HCT116 (cell line): ENCODE measurements at regions not wholly inside any gene's neighbourhood (a gene's known extent, or its start where the extent isn't known, plus 50 kb on each side); places are given as distances from the start of the nearest gene placed in this dataset.

ENCODE experiments used
- ATAC-seq: fragments of 200-7000 bp; cut with Tn5 transposase; 2 replicates; pipeline ENCODE4 v1.9.1; 2020; ENCODE audit warnings: mild to moderate bottlenecking, moderate library complexity
- BruUV-seq: library from RNA; stranded (reverse); fragments of 400-500 nt; replicated peaks from 2 replicates; lab custom pipeline; 2021; lab: Mats Ljungman, UMichigan
- CTCF ChIA-PET: fragments of 300-600 bp; sonication (Branson Sonifier 250); formaldehyde crosslinking; loops from one replicate; lab custom pipeline; 2021; ENCODE audit warnings: antibody characterized with exemption; lab: Charles Lee
- POLR2A ChIA-PET: fragments of 300-600, 350-600 bp; sonication (Branson Sonifier 250); formaldehyde crosslinking; loops from one replicate; lab custom pipeline; 2021; ENCODE audit warnings: antibody characterized with exemption; lab: Charles Lee
- RAD21 ChIA-PET, 2 experiments: fragments of 300-600 bp; sonication (Branson Sonifier 250); formaldehyde crosslinking; loops; one replicate each; lab custom pipeline; 2023; ENCODE audit warnings: low total read pairs in 2 of 2; ENCODE audit not compliant: uncharacterized antibody in 2 of 2, unreplicated experiment in 2 of 2, low non-redundant PET in 1 of 2; lab: Charles Lee
- DNase-seq: peaks from one replicate; pipeline ENCODE4 v3.0.0-alpha.2; 2010; ENCODE audit warnings: low read depth, low spot score
- H2AFZ ChIP-seq: fragments of 200-600 bp; shearing (Covaris generic), sonication (generic); 2 replicates; pipeline ENCODE4 v1.6.1; 2017; ENCODE audit warnings: low read depth, mixed run types, mixed read lengths, antibody characterized with exemption, low read length; ENCODE audit not compliant: poor library complexity, severe bottlenecking
- H3K27ac ChIP-seq: 2 replicates; pipeline ENCODE4 v1.5.1; 2012; ENCODE audit warnings: low read depth, low read length
- H3K27me3 ChIP-seq: fragments of 200-600 bp; sonication (generic); 2 replicates; pipeline ENCODE4 v1.6.1; 2016; ENCODE audit warnings: mixed run types, low read length, mixed read lengths; ENCODE audit not compliant: insufficient read depth
- H3K36me3 ChIP-seq, 2 experiments: fragments of 200-500 bp in 1 of 2; fragments of 200-600 bp in 1 of 2; sonication (Bioruptor generic) in 1 of 2; sonication (generic) in 1 of 2; 2 replicates each; pipeline versions ENCODE4 v1.5.1 to v1.6.1; 2014 to 2016; ENCODE audit warnings: low read length in 2 of 2, inconsistent platforms in 1 of 2, mixed read lengths in 1 of 2, mixed run types in 1 of 2; ENCODE audit not compliant: insufficient read depth in 2 of 2, control insufficient read depth in 1 of 2
- H3K4me1 ChIP-seq, 2 experiments: fragments of 200-600 bp in 1 of 2; sonication (generic) in 1 of 2; 2 replicates each; pipeline versions ENCODE4 v1.5.1 to v1.6.1; 2012 to 2017; ENCODE audit warnings: low read length in 2 of 2, inconsistent platforms in 1 of 2, mild to moderate bottlenecking in 1 of 2, mixed read lengths in 1 of 2, mixed run types in 1 of 2, moderate library complexity in 1 of 2; ENCODE audit not compliant: insufficient read depth in 2 of 2, control insufficient read depth in 1 of 2
- H3K4me2 ChIP-seq: fragments of 200-600 bp; sonication (generic); 2 replicates; pipeline ENCODE4 v1.6.1; 2017; ENCODE audit warnings: mixed run types, low read length, mixed read lengths
- H3K4me3 ChIP-seq, 2 experiments: fragments of 200-600 bp in 1 of 2; sonication (generic) in 1 of 2; replicated peaks in 1 of 2; 2 replicates each; pipeline ENCODE4 v1.5.1; 2011 to 2016; ENCODE audit warnings: low read length in 2 of 2, control low read depth in 1 of 2, low read depth in 1 of 2, mild to moderate bottlenecking in 1 of 2, mixed read lengths in 1 of 2, mixed run types in 1 of 2
- H3K79me2 ChIP-seq: fragments of 200-600 bp; sonication (generic); 2 replicates; pipeline ENCODE4 v1.6.1; 2017; ENCODE audit warnings: mild to moderate bottlenecking, mixed run types, low read length, moderate library complexity, mixed read lengths; ENCODE audit not compliant: insufficient read depth
- H3K9ac ChIP-seq: fragments of 200-600 bp; sonication (generic); 2 replicates; pipeline ENCODE4 v1.6.1; 2016; ENCODE audit warnings: low read length, mixed read lengths
- H3K9me2 ChIP-seq: fragments of 200-600 bp; sonication (generic), shearing (Covaris generic); 2 replicates; pipeline ENCODE4 v1.6.1; 2017; ENCODE audit warnings: mixed run types, mild to moderate bottlenecking, moderate library complexity; ENCODE audit not compliant: insufficient read depth
- H3K9me3 ChIP-seq, 2 experiments: fragments of 200-500 bp in 1 of 2; fragments of 200-600 bp in 1 of 2; sonication (Bioruptor generic) in 1 of 2; sonication (generic) in 1 of 2; 2 replicates each; pipeline ENCODE4 v1.6.1; 2014 to 2017; ENCODE audit warnings: low read length in 2 of 2, mixed read lengths in 2 of 2, inconsistent platforms in 1 of 2, low read depth in 1 of 2, mild to moderate bottlenecking in 1 of 2, mixed run types in 1 of 2, moderate library complexity in 1 of 2; ENCODE audit not compliant: control insufficient read depth in 1 of 2, insufficient read depth in 1 of 2
- H4K20me1 ChIP-seq: fragments of 200-600 bp; sonication (generic), shearing (Covaris generic); 2 replicates; pipeline ENCODE4 v1.6.1; 2017; ENCODE audit warnings: mixed run types, mild to moderate bottlenecking, moderate library complexity; ENCODE audit not compliant: insufficient read depth
- CBX3 ChIP-seq: IDR thresholded peaks from 2 replicates; pipeline ENCODE4 v1.6.1; 2012; ENCODE audit warnings: low read depth
- EGR1 ChIP-seq: IDR thresholded peaks from 2 replicates; pipeline ENCODE4 v1.6.1; 2012; ENCODE audit warnings: low read depth
- EZH2 ChIP-seq: fragments of 200-600 bp; sonication (generic); IDR thresholded peaks from 2 replicates; pipeline ENCODE4 v1.6.1; 2017; ENCODE audit warnings: antibody characterized with exemption, mixed run types
- SRF ChIP-seq: IDR thresholded peaks from 2 replicates; pipeline ENCODE4 v1.6.1; 2012; ENCODE audit warnings: low read depth
- YY1 ChIP-seq: IDR thresholded peaks from 2 replicates; pipeline ENCODE4 v1.6.1; 2011; ENCODE audit warnings: low read length, low read depth, moderate library complexity, mild to moderate bottlenecking; ENCODE audit not compliant: insufficient replicate concordance; ENCODE audit errors: extremely low read depth
- ZNF274 ChIP-seq: fragments of 200-500 bp; sonication (Bioruptor generic); IDR thresholded peaks from 2 replicates; pipeline ENCODE4 v1.6.1; 2014; ENCODE audit warnings: mild to moderate bottlenecking, low read depth, low read length, inconsistent platforms
- intact Hi-C: fragments of 100-400 bp; cut with micrococcal nuclease; formaldehyde crosslinking; loops from 2 replicates; pipeline ENCODE4 v1.10.0; 2022
- TF ChIP-seq, protein P1 (sequence below), 3 experiments: fragments of 200-600 bp in 1 of 3; sonication (generic) in 1 of 3; IDR thresholded peaks in 2 of 3; conservative IDR thresholded peaks in 1 of 3; 2 replicates each; pipeline ENCODE4 v1.5.1; 2012 to 2017; ENCODE audit warnings: low read depth in 2 of 3, low read length in 2 of 3, antibody characterized with exemption in 1 of 3, borderline replicate concordance in 1 of 3, control low read depth in 1 of 3, mild to moderate bottlenecking in 1 of 3, mixed read lengths in 1 of 3, mixed run types in 1 of 3, moderate library complexity in 1 of 3; ENCODE audit not compliant: insufficient read depth in 1 of 3

DNA sequence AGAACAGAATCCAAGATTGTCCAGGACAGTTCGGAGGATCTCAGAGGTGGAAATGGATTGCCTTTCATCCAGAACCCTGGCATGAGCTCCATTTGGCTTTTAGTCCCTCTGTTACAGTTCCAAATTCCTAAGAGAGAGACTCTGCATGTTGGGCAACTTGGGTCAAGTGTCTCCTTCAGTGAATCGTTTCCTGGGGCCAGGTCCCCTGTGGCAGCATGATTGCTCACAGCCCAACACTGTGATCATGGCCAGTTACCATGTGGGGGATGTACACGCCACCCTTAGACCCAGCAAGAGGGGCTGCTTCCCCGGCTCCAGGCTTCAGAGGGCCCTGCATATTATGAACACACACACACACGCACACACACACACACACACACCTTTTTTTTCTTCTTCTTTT, 118.6 kb upstream of the GLI2 start:
- Histone ChIP-seq H3K4me2 (no peak overlapping the region), H3K4me3 (no peak overlapping the region), H2AFZ (no peak overlapping the region), H3K36me3 (no peaks in the 10 kb centered on the region), H3K9ac (no peak overlapping the region), H3K27ac (no peak overlapping the region), H3K4me1 (peaks cover 0 to 12% of the 10 kb centered on the region in 2 experiments; a peak in 2 of 4 replicates), H3K9me3 (no peaks in the 10 kb centered on the region), H3K27me3 (no peaks in the 10 kb centered on the region), H4K20me1 (no peaks in the 10 kb centered on the region), H3K79me2 (no peaks in the 10 kb centered on the region), H3K9me2 (no peaks in the 10 kb centered on the region)
- CTCF ChIA-PET, result no interaction called here
- no TSS peak for BruUV-seq
- TF ChIP-seq YY1, result no peak
- TF ChIP-seq ZNF274, result no peak
- TF ChIP-seq CBX3, result no peak
- no peak for TF ChIP-seq EGR1
- TF ChIP-seq EZH2, result no peak
- no peak for TF ChIP-seq SRF
- TF ChIP-seq, protein P1, sequence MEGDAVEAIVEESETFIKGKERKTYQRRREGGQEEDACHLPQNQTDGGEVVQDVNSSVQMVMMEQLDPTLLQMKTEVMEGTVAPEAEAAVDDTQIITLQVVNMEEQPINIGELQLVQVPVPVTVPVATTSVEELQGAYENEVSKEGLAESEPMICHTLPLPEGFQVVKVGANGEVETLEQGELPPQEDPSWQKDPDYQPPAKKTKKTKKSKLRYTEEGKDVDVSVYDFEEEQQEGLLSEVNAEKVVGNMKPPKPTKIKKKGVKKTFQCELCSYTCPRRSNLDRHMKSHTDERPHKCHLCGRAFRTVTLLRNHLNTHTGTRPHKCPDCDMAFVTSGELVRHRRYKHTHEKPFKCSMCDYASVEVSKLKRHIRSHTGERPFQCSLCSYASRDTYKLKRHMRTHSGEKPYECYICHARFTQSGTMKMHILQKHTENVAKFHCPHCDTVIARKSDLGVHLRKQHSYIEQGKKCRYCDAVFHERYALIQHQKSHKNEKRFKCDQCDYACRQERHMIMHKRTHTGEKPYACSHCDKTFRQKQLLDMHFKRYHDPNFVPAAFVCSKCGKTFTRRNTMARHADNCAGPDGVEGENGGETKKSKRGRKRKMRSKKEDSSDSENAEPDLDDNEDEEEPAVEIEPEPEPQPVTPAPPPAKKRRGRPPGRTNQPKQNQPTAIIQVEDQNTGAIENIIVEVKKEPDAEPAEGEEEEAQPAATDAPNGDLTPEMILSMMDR (IDR thresholded peaks at IDR 0.05 in 2 of 3, conservative IDR thresholded peaks at IDR 0.05 in 1 of 3; ENCODE audit: borderline replicate concordance in 1 of 3, insufficient read depth in 1 of 3, low read depth in 2 of 3, low read length in 2 of 3), result no peak
- DNase-seq, result no peak
- RAD21 ChIA-PET, result no interaction called here
- no peak for ATAC-seq
- intact Hi-C loops, result no loop called here
- POLR2A ChIA-PET, result no interaction called here

DNA sequence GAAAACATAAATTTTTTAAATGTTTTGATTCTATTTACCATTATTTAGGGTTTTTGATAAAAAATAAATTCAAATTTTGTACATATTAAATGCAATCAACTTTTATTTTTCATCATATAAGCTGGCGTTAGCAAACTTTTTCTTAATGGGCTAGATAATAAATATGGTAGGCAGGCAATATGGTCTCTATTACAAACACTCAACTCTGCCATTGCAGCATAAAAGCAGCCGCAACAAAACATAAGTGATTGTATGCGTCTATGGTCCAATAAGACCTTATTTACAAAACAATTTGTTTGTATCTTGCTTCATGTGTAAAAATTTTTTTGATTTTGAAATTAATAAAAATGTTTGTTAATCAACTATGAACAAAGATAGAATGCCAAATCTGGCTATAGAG, 116.8 kb upstream of the GLI2 start:
- Histone ChIP-seq H3K27ac (no peak overlapping the region), H3K79me2 (no peaks in the 10 kb centered on the region), H3K27me3 (no peaks in the 10 kb centered on the region), H3K9me2 (no peaks in the 10 kb centered on the region)
- POLR2A ChIA-PET, result no interaction called here
- no TSS peak for BruUV-seq
- TF ChIP-seq ZNF274, result no peak
- TF ChIP-seq, all 23 proteins: peak for 0
- Histone ChIP-seq H4K20me1 (no peaks in the 10 kb centered on the region), H3K4me2 (no peak overlapping the region), H3K4me1 (peaks cover 0 to 12% of the 10 kb centered on the region in 2 experiments; a peak in 2 of 4 replicates), H2AFZ (no peak overlapping the region), H3K9ac (no peak overlapping the region), H3K4me3 (no peak overlapping the region), H3K9me3 (no peaks in the 10 kb centered on the region), H3K36me3 (no peaks in the 10 kb centered on the region)
- ChIA-PET CTCF (no interaction called here), RAD21 (no interaction called here)
- intact Hi-C loops, result no loop called here
- DNase-seq, result no peak
- no peak for ATAC-seq
